Hepatocyte (in vitro differentiated cells): ENCODE measurements at regions not wholly inside any gene's neighbourhood (a gene's known extent, or its start where the extent isn't known, plus 50 kb on each side); places are given as distances from the start of the nearest gene placed in this dataset.

ENCODE experiments used
- DNase-seq: peaks from one replicate; pipeline ENCODE4 v3.0.0-alpha.2; 2016; ENCODE audit warnings: low spot score
- H2AFZ ChIP-seq: fragments of 200-600 bp; sonication (generic); 2 replicates; pipeline ENCODE4 v1.6.0; 2016; ENCODE audit warnings: antibody characterized with exemption, mild to moderate bottlenecking
- H3K27ac ChIP-seq: fragments of 200-600 bp; sonication (generic); 2 replicates; pipeline ENCODE4 v1.5.1; 2016; ENCODE audit warnings: mild to moderate bottlenecking
- H3K27me3 ChIP-seq: fragments of 200-600 bp; sonication (generic); 2 replicates; pipeline ENCODE4 v1.6.1; 2016
- H3K36me3 ChIP-seq: fragments of 200-600 bp; sonication (generic); replicated peaks from 2 replicates; pipeline ENCODE4 v1.5.1; 2016; ENCODE audit warnings: low read depth; ENCODE audit not compliant: insufficient read depth
- H3K4me1 ChIP-seq: fragments of 200-600 bp; sonication (generic); 2 replicates; pipeline ENCODE4 v1.5.1; 2016; ENCODE audit warnings: mild to moderate bottlenecking, moderate library complexity; ENCODE audit not compliant: insufficient read depth
- H3K4me2 ChIP-seq: fragments of 200-600 bp; sonication (generic); 2 replicates; pipeline ENCODE4 v1.6.0; 2016
- H3K4me3 ChIP-seq: fragments of 200-600 bp; sonication (generic); 2 replicates; pipeline ENCODE4 v1.5.1; 2016; ENCODE audit warnings: mild to moderate bottlenecking
- H3K79me2 ChIP-seq: fragments of 200-600 bp; sonication (generic); 2 replicates; pipeline ENCODE4 v1.6.0; 2017; ENCODE audit warnings: mild to moderate bottlenecking
- H3K9me2 ChIP-seq: fragments of 200-600 bp; sonication (generic); replicated peaks from 2 replicates; pipeline ENCODE4 v1.6.0; 2017; ENCODE audit warnings: mild to moderate bottlenecking; ENCODE audit not compliant: insufficient read depth
- H3K9me3 ChIP-seq: fragments of 200-600 bp; sonication (generic); 2 replicates; pipeline ENCODE4 v1.5.1; 2016; ENCODE audit warnings: low read depth, mild to moderate bottlenecking
- H4K20me1 ChIP-seq: fragments of 200-600 bp; sonication (generic); 2 replicates; pipeline ENCODE4 v1.6.0; 2016; ENCODE audit warnings: mild to moderate bottlenecking; ENCODE audit not compliant: insufficient read depth, poor library complexity, severe bottlenecking
- CTCF ChIP-seq: fragments of 200-600 bp; sonication (generic); IDR thresholded peaks from 2 replicates; pipeline ENCODE4 v1.5.1; 2016; ENCODE audit warnings: antibody characterized with exemption, mild to moderate bottlenecking; ENCODE audit not compliant: poor library complexity
- EZH2 ChIP-seq: fragments of 200-600 bp; sonication (generic); IDR thresholded peaks from 2 replicates; pipeline ENCODE4 v1.6.1; 2016; ENCODE audit warnings: antibody characterized with exemption, mild to moderate bottlenecking, borderline replicate concordance
- EZH2phosphoT487 ChIP-seq: fragments of 200-600 bp; sonication (generic); IDR thresholded peaks from one replicate; pipeline ENCODE4 v1.6.1; 2018; ENCODE audit warnings: antibody characterized with exemption, mild to moderate bottlenecking, low read depth, moderate library complexity; ENCODE audit not compliant: unreplicated experiment, severe bottlenecking
- WGBS: methylation state at CpG from one replicate; pipeline ENCODE4 v1.1.6; 2016; ENCODE audit warnings: low lambda C conversion rate; ENCODE audit errors: missing lambda C conversion rate; 5-methylcytosine and 5-hydroxymethylcytosine counted together

DNA sequence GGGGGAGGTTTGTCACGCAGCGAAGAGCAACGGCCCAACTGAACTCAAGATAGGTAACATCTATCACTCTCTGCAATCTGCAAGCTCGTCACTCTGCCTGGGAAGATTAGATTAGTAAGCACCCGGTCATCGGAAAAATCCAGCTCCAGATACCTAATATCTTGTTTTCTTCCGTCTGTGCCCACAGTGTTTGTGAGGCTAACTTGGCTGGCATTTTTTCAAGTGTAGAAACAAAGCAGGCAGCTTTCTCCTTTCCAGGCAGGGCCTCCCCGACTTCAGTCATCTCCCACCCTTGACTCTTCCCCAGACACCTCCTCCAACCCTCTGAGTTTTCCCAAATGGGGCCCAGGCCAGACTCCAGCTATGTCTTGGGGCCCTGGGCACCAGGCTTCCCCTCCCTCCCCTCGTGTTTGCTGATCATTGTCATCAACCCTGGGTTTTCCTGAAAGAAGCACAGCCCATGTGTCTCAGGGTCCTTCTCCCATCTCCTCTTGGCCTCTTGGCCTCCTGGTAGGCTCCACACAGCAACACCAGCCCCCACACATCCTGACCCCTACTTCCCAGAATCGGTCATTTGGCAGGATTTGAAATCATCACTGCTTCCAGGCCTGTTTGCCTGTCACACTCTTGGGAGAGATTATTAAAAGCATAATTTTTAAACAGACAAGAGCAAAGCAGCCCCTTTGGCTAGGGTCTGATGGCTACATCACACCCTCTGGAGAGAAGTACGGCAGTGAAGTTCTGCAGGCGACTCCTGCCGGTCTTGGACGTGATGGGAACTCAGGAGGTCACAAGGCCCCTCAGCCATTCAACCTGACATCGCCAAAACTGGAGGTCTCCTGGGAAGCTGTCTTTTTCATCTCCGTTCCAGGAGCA, 144.9 kb upstream of the ID2 start:
- Histone ChIP-seq H3K27me3 (no peaks in the 10 kb centered on the region), H3K9me3 (no peaks in the 10 kb centered on the region), H3K79me2 (no peaks in the 10 kb centered on the region), H3K27ac (peak overlapping the region; percentile 21), H3K4me2 (no peak overlapping the region), H3K4me1 (peaks cover 58% of the 10 kb centered on the region), H3K36me3 (no peaks in the 10 kb centered on the region), H4K20me1 (no peaks in the 10 kb centered on the region), H3K4me3 (no peak overlapping the region), H2AFZ (no peak overlapping the region), H3K9me2 (no peaks in the 10 kb centered on the region)
- no peak for TF ChIP-seq CTCF
- DNase-seq, result no peak
- 77% methylated on average over 16 of the region's 16 CpGs for WGBS

DNA sequence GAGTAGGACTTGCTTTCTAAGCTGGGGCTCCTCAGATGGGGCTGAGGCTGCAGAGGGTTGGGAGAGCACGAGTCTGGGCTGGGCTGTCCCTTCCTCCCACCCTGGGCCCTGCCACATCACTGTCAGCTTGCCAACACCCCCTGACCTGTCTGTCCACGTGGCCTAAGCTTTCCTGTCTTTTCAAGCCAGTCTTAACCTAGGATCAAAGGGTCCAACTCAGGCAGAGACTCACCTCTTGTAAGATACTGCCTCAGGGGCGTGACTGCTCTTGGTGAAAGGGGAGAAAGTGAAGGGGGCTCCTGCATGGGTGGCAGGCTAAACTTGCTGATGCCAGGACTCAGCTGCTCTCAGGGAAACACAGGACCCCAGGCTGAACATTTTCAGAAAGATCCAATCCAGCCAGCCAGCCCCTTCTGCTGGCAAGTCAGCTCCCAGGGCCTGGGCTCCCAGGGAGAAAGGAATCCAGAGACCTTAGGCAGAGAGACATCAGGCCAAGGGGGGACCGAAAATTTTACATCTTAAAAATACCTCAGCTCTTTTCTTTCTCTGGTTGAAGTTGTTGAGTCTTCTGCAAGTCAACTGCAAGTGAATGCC, 144.2 kb upstream of the ID2 start:
- Histone ChIP-seq H3K79me2 (no peaks in the 10 kb centered on the region), H4K20me1 (no peaks in the 10 kb centered on the region), H3K4me3 (no peak overlapping the region), H3K27ac (no peak overlapping the region), H3K9me3 (no peaks in the 10 kb centered on the region), H3K9me2 (no peaks in the 10 kb centered on the region), H3K36me3 (no peaks in the 10 kb centered on the region), H3K4me1 (peaks cover 60% of the 10 kb centered on the region), H3K27me3 (no peaks in the 10 kb centered on the region), H3K4me2 (no peak overlapping the region), H2AFZ (no peak overlapping the region)
- no peak for DNase-seq
- 78% methylated on average over 4 of the region's 4 CpGs for WGBS
- TF ChIP-seq CTCF (no peak), EZH2 (no peak), EZH2phosphoT487 (no peak)

DNA sequence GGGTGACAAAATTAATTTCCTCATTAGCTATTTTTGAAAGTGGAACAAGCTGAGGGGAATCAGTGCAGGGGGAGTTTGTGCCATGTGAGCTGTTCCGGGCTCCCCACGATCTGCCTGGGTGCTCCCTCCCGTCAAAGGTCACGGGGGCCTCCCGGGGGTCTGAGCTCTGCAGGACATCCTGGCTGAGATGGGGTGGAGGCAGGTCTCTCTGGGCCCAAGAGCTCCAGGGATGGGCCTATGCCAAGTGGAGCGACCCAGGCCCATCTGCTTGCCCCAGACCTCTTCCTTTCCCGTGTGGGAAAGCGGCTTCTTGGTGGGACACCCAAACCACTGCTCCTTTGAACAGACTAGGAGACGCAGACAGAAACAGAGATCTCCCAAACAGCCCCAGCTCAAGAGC, 143.3 kb upstream of the ID2 start:
- Histone ChIP-seq H2AFZ (no peak overlapping the region), H4K20me1 (no peaks in the 10 kb centered on the region), H3K9me3 (no peaks in the 10 kb centered on the region), H3K36me3 (no peaks in the 10 kb centered on the region), H3K27me3 (no peaks in the 10 kb centered on the region), H3K27ac (peak overlapping the region; percentile 84), H3K4me3 (no peak overlapping the region), H3K79me2 (no peaks in the 10 kb centered on the region), H3K4me1 (peaks cover 69% of the 10 kb centered on the region), H3K4me2 (no peak overlapping the region), H3K9me2 (no peaks in the 10 kb centered on the region)
- DNase-seq, result no peak
- TF ChIP-seq EZH2phosphoT487 (no peak), EZH2 (no peak), CTCF (no peak)
- WGBS, result 93% methylated on average over 9 of the region's 9 CpGs
